ENCODE measurements at regions not wholly inside any gene's neighbourhood (a gene's known extent, or its start where the extent isn't known, plus 50 kb on each side); places are given as distances from the start of the nearest gene placed in this dataset.

GRCh38 chr9:135209136-135209535, 121.7 kb downstream of the OLFM1 start:
- no peak for TF ChIP-seq POLR2A (IDR thresholded peaks at IDR 0.05)
- TF ChIP-seq CTCF (IDR thresholded peaks at IDR 0.05), result no peak
